Mesothelial cell of epicardium (in vitro differentiated cells): ENCODE measurements at regions not wholly inside any gene's neighbourhood (a gene's known extent, or its start where the extent isn't known, plus 50 kb on each side); places are given as distances from the start of the nearest gene placed in this dataset.

Source experiments
- DNase-seq, 2 experiments: peaks; one replicate each; pipeline ENCODE4 v3.0.0; 2021; ENCODE audit warnings: low spot score in 2 of 2; ENCODE audit not compliant: unreplicated experiment in 2 of 2
- H3K27ac Mint-ChIP-seq: 2 replicates; pipeline ENCODE4 v1.8.0; 2021; ENCODE audit warnings: mixed read lengths
- H3K27me3 Mint-ChIP-seq: 2 replicates; pipeline ENCODE4 v1.8.0; 2021; ENCODE audit warnings: low read depth, mixed read lengths
- H3K36me3 Mint-ChIP-seq: 2 replicates; pipeline ENCODE4 v1.8.0; 2021; ENCODE audit warnings: mixed read lengths
- H3K4me1 Mint-ChIP-seq: 2 replicates; pipeline ENCODE4 v1.8.0; 2021; ENCODE audit warnings: mixed read lengths
- H3K4me3 Mint-ChIP-seq: 2 replicates; pipeline ENCODE4 v1.8.0; 2021; ENCODE audit warnings: mild to moderate bottlenecking, moderate library complexity, mixed read lengths
- H3K9me3 Mint-ChIP-seq: 2 replicates; pipeline ENCODE4 v1.8.0; 2021; ENCODE audit warnings: mixed read lengths
- TF ChIP-seq, protein P1 (sequence below): fragments of 200-600 bp; sonication (generic); IDR thresholded peaks from one replicate; pipeline ENCODE4 v1.5.0; 2021; ENCODE audit warnings: antibody characterized with exemption; ENCODE audit not compliant: unreplicated experiment

- Mint-ChIP-seq H3K27ac (no peak overlapping the region), H3K9me3 (no peaks in the 10 kb centered on the region), H3K4me3 (no peak overlapping the region), H3K36me3 (no peaks in the 10 kb centered on the region), H3K27me3 (no peaks in the 10 kb centered on the region), H3K4me1 (no peaks in the 10 kb centered on the region)
- no peak for DNase-seq
- TF ChIP-seq, protein P1, sequence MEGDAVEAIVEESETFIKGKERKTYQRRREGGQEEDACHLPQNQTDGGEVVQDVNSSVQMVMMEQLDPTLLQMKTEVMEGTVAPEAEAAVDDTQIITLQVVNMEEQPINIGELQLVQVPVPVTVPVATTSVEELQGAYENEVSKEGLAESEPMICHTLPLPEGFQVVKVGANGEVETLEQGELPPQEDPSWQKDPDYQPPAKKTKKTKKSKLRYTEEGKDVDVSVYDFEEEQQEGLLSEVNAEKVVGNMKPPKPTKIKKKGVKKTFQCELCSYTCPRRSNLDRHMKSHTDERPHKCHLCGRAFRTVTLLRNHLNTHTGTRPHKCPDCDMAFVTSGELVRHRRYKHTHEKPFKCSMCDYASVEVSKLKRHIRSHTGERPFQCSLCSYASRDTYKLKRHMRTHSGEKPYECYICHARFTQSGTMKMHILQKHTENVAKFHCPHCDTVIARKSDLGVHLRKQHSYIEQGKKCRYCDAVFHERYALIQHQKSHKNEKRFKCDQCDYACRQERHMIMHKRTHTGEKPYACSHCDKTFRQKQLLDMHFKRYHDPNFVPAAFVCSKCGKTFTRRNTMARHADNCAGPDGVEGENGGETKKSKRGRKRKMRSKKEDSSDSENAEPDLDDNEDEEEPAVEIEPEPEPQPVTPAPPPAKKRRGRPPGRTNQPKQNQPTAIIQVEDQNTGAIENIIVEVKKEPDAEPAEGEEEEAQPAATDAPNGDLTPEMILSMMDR, result no peak
Measured at GRCh38 chr4:66059556-66059955, 389.3 kb upstream of the EPHA5 start.

DNA sequence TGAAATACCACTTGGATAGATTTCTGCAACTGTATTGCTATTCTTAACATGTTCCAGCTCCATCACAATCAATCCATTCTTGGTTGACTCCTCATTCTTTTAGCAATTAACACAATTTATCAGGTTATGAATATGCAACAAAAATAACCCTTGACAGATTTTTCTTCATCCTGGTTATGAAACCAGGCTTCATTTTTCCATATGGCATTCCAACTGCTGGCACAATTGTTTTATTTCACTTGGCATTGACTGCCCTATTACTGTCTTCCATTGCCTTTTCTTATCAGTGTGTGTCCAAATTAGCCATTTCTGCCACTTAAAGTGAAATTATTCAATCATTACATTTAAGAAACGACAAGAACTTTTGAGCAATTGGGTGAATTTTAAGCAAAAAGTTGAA, 388.8 kb upstream of the EPHA5 start:
- TF ChIP-seq, protein P1, result no peak
- Mint-ChIP-seq H3K27me3 (no peaks in the 10 kb centered on the region), H3K4me3 (no peak overlapping the region), H3K9me3 (no peaks in the 10 kb centered on the region), H3K36me3 (no peaks in the 10 kb centered on the region), H3K4me1 (no peaks in the 10 kb centered on the region), H3K27ac (no peak overlapping the region)
- no peak for DNase-seq

- Mint-ChIP-seq H3K27me3 (no peaks in the 10 kb centered on the region), H3K27ac (no peak overlapping the region), H3K9me3 (no peaks in the 10 kb centered on the region), H3K4me1 (no peaks in the 10 kb centered on the region), H3K4me3 (no peak overlapping the region), H3K36me3 (no peaks in the 10 kb centered on the region)
- TF ChIP-seq, protein P1, result no peak
- DNase-seq, result no peak
Measured at GRCh38 chr4:66055999-66056398, 385.7 kb upstream of the EPHA5 start.

- TF ChIP-seq, protein P1, result no peak
- H3K9me3 Mint-ChIP-seq, result peaks cover 3% of the 10 kb centered on the region
Measured at GRCh38 chr4:66052426-66052825, 382.1 kb upstream of the EPHA5 start.

DNA sequence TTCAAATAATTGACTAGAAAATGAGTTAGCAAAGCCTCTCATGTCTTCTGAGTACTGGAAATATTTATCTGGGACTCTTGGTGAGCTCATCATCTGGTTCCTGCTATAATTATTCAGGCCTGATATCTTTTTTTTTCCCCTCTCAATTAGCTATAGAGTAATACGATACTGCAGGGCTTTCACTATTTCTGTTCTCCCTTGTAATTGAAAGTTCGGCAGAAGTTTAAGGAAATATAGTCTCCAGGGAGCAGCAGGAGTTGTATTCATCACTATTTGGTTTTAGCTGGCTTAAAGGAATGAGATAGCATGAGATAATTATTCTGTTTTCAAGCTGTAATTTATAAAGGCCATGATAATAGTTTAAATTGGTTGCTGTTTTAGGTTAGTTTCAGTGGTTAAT, 378.6 kb upstream of the EPHA5 start:
- H3K36me3 Mint-ChIP-seq, result no peaks in the 10 kb centered on the region
- H3K27ac Mint-ChIP-seq, result no peak overlapping the region

More at GRCh38 chr4:66052426-66052825, 382.1 kb upstream of the EPHA5 start:
- Mint-ChIP-seq H3K27ac (no peak overlapping the region), H3K4me1 (peaks cover 3% of the 10 kb centered on the region), H3K27me3 (no peaks in the 10 kb centered on the region), H3K4me3 (no peak overlapping the region), H3K36me3 (no peaks in the 10 kb centered on the region)
- no peak for DNase-seq

DNA sequence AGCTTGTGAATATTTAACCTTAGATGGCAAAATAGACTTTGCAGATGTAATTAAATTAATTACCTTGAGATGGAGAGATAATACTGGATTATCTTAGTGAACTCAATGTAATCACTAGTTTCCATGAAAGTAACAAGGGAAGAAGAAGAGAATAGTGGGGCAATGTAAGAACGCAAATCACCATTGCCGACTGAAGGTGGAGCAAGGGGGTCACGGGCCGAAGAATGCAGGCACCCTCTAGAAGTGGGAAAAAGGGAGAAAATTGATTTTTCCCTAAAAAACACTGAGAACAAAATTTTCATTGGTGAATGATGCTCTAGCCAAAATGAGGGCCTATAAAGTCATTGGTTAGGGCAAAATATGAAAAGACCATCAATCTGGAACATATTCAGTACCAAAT, 375.6 kb upstream of the EPHA5 start:
- no peak overlapping the region for H3K4me3 Mint-ChIP-seq
- TF ChIP-seq, protein P1, result no peak
- no peaks in the 10 kb centered on the region for H3K36me3 Mint-ChIP-seq
- H3K27ac Mint-ChIP-seq, result no peak overlapping the region
- no peaks in the 10 kb centered on the region for H3K27me3 Mint-ChIP-seq
- H3K9me3 Mint-ChIP-seq, result peaks cover 10% of the 10 kb centered on the region
- H3K4me1 Mint-ChIP-seq, result peaks cover 3% of the 10 kb centered on the region
- no peak for DNase-seq

More for the DNA sequence above, 378.6 kb upstream of the EPHA5 start:
- peaks cover 3% of the 10 kb centered on the region for H3K4me1 Mint-ChIP-seq
- H3K4me3 Mint-ChIP-seq, result no peak overlapping the region
- no peak for DNase-seq
- TF ChIP-seq, protein P1, result no peak
- H3K9me3 Mint-ChIP-seq, result peaks cover 3% of the 10 kb centered on the region
- H3K27me3 Mint-ChIP-seq, result no peaks in the 10 kb centered on the region
